ENCODE measurements at regions not wholly inside any gene's neighbourhood (a gene's known extent, or its start where the extent isn't known, plus 50 kb on each side); places are given as distances from the start of the nearest gene placed in this dataset.

GRCh38 chr3:5035113-5035512, 55.9 kb downstream of the BHLHE40 start:
- Histone ChIP-seq H3K27me3 (ENCODE audit: control insufficient read depth, insufficient read depth, low read length) (no peaks in the 10 kb centered on the region), H3K4me1 (ENCODE audit: control insufficient read depth, insufficient read depth, low read length) (no peaks in the 10 kb centered on the region), H3K4me2 (ENCODE audit: low read length) (no peak overlapping the region), H3K9me3 (replicated peaks; ENCODE audit: low read length) (no peaks in the 10 kb centered on the region), H3K36me3 (ENCODE audit: insufficient read depth, low read length) (no peaks in the 10 kb centered on the region), H3K9ac (ENCODE audit: low read depth, low read length) (no peak overlapping the region), H3K4me3 (ENCODE audit: low read length) (no peak overlapping the region)

- no peak overlapping the region for H3K4me2 ChIP-seq (ENCODE audit: low read length)
- H3K36me3 ChIP-seq (ENCODE audit: insufficient read depth, low read length), result no peaks in the 10 kb centered on the region
- H3K4me1 ChIP-seq (ENCODE audit: control insufficient read depth, insufficient read depth, low read length), result no peaks in the 10 kb centered on the region
- H3K4me3 ChIP-seq (ENCODE audit: low read length), result no peak overlapping the region
- no peaks in the 10 kb centered on the region for H3K27me3 ChIP-seq (ENCODE audit: control insufficient read depth, insufficient read depth, low read length)
- H3K9ac ChIP-seq (ENCODE audit: low read depth, low read length), result no peak overlapping the region
- H3K9me3 ChIP-seq (replicated peaks; ENCODE audit: low read length), result no peaks in the 10 kb centered on the region
Measured at GRCh38 chr3:5035692-5036391, 56.6 kb downstream of the BHLHE40 start.

GRCh38 chr3:5036392-5036766, 57.1 kb downstream of the BHLHE40 start:
- no peaks in the 10 kb centered on the region for H3K9me3 ChIP-seq (replicated peaks; ENCODE audit: low read length)

GRCh38 chr3:5036858-5037257, 57.6 kb downstream of the BHLHE40 start:
- Histone ChIP-seq H3K9me3 (replicated peaks; ENCODE audit: low read length) (no peaks in the 10 kb centered on the region), H3K9ac (ENCODE audit: low read depth, low read length) (no peak overlapping the region), H3K27me3 (ENCODE audit: control insufficient read depth, insufficient read depth, low read length) (no peaks in the 10 kb centered on the region), H3K36me3 (ENCODE audit: insufficient read depth, low read length) (no peaks in the 10 kb centered on the region), H3K4me3 (ENCODE audit: low read length) (no peak overlapping the region), H3K4me2 (ENCODE audit: low read length) (no peak overlapping the region), H3K4me1 (ENCODE audit: control insufficient read depth, insufficient read depth, low read length) (no peaks in the 10 kb centered on the region)

More at GRCh38 chr3:5036392-5036766, 57.1 kb downstream of the BHLHE40 start:
- no peaks in the 10 kb centered on the region for H3K4me1 ChIP-seq (ENCODE audit: control insufficient read depth, insufficient read depth, low read length)
- H3K4me3 ChIP-seq (ENCODE audit: low read length), result no peak overlapping the region
- no peak overlapping the region for H3K4me2 ChIP-seq (ENCODE audit: low read length)
- H3K27me3 ChIP-seq (ENCODE audit: control insufficient read depth, insufficient read depth, low read length), result no peaks in the 10 kb centered on the region
- H3K9ac ChIP-seq (ENCODE audit: low read depth, low read length), result no peak overlapping the region
- no peaks in the 10 kb centered on the region for H3K36me3 ChIP-seq (ENCODE audit: insufficient read depth, low read length)

GRCh38 chr3:5039585-5039984, 60.3 kb downstream of the BHLHE40 start:
- no peaks in the 10 kb centered on the region for H3K27me3 ChIP-seq (ENCODE audit: control insufficient read depth, insufficient read depth, low read length)
- H3K36me3 ChIP-seq (ENCODE audit: insufficient read depth, low read length), result no peaks in the 10 kb centered on the region
- no peak overlapping the region for H3K4me3 ChIP-seq (ENCODE audit: low read length)
- no peaks in the 10 kb centered on the region for H3K4me1 ChIP-seq (ENCODE audit: control insufficient read depth, insufficient read depth, low read length)
- H3K9me3 ChIP-seq (replicated peaks; ENCODE audit: low read length), result no peaks in the 10 kb centered on the region
- no peak overlapping the region for H3K9ac ChIP-seq (ENCODE audit: low read depth, low read length)
- H3K4me2 ChIP-seq (ENCODE audit: low read length), result no peak overlapping the region

- H3K36me3 ChIP-seq (ENCODE audit: insufficient read depth, low read length), result no peaks in the 10 kb centered on the region
- no peaks in the 10 kb centered on the region for H3K27me3 ChIP-seq (ENCODE audit: control insufficient read depth, insufficient read depth, low read length)
- H3K4me1 ChIP-seq (ENCODE audit: control insufficient read depth, insufficient read depth, low read length), result no peaks in the 10 kb centered on the region
- H3K9ac ChIP-seq (ENCODE audit: low read depth, low read length), result no peak overlapping the region
- H3K4me2 ChIP-seq (ENCODE audit: low read length), result no peak overlapping the region
- H3K4me3 ChIP-seq (ENCODE audit: low read length), result no peak overlapping the region
- no peaks in the 10 kb centered on the region for H3K9me3 ChIP-seq (replicated peaks; ENCODE audit: low read length)
Measured at GRCh38 chr3:5041315-5041714, 62.1 kb downstream of the BHLHE40 start.

- Histone ChIP-seq H3K9ac (ENCODE audit: low read depth, low read length) (no peak overlapping the region), H3K4me2 (ENCODE audit: low read length) (no peak overlapping the region), H3K4me3 (ENCODE audit: low read length) (no peak overlapping the region)
Measured at GRCh38 chr3:5045961-5046360, 66.7 kb downstream of the BHLHE40 start.

GRCh38 chr3:5047764-5048419, 68.7 kb downstream of the BHLHE40 start:
- H3K4me2 ChIP-seq (ENCODE audit: low read length), result no peak overlapping the region
- H3K4me3 ChIP-seq (ENCODE audit: low read length), result no peak overlapping the region
- H3K4me1 ChIP-seq (ENCODE audit: control insufficient read depth, insufficient read depth, low read length), result peaks cover 5% of the 10 kb centered on the region
- H3K36me3 ChIP-seq (ENCODE audit: insufficient read depth, low read length), result no peaks in the 10 kb centered on the region
- H3K27me3 ChIP-seq (ENCODE audit: control insufficient read depth, insufficient read depth, low read length), result peaks cover 6% of the 10 kb centered on the region
- H3K9ac ChIP-seq (ENCODE audit: low read depth, low read length), result no peak overlapping the region
- no peaks in the 10 kb centered on the region for H3K9me3 ChIP-seq (replicated peaks; ENCODE audit: low read length)

More at GRCh38 chr3:5045961-5046360, 66.7 kb downstream of the BHLHE40 start:
- Histone ChIP-seq H3K36me3 (ENCODE audit: insufficient read depth, low read length) (no peaks in the 10 kb centered on the region), H3K4me1 (ENCODE audit: control insufficient read depth, insufficient read depth, low read length) (no peaks in the 10 kb centered on the region), H3K9me3 (replicated peaks; ENCODE audit: low read length) (no peaks in the 10 kb centered on the region), H3K27me3 (ENCODE audit: control insufficient read depth, insufficient read depth, low read length) (peaks cover 6% of the 10 kb centered on the region)

- no peaks in the 10 kb centered on the region for H3K36me3 ChIP-seq (ENCODE audit: insufficient read depth, low read length)
- H3K9me3 ChIP-seq (replicated peaks; ENCODE audit: low read length), result no peaks in the 10 kb centered on the region
- H3K4me1 ChIP-seq (ENCODE audit: control insufficient read depth, insufficient read depth, low read length), result peaks cover 13% of the 10 kb centered on the region
- H3K9ac ChIP-seq (ENCODE audit: low read depth, low read length), result no peak overlapping the region
- peaks cover 6% of the 10 kb centered on the region for H3K27me3 ChIP-seq (ENCODE audit: control insufficient read depth, insufficient read depth, low read length)
- no peak overlapping the region for H3K4me3 ChIP-seq (ENCODE audit: low read length)
- H3K4me2 ChIP-seq (ENCODE audit: low read length), result no peak overlapping the region
Measured at GRCh38 chr3:5051772-5052171, 70.3 kb upstream of the ARL8B start.

- H3K9me3 ChIP-seq (replicated peaks; ENCODE audit: low read length), result no peaks in the 10 kb centered on the region
- H3K27me3 ChIP-seq (ENCODE audit: control insufficient read depth, insufficient read depth, low read length), result peaks cover 6% of the 10 kb centered on the region
- no peak overlapping the region for H3K4me3 ChIP-seq (ENCODE audit: low read length)
- no peak overlapping the region for H3K4me2 ChIP-seq (ENCODE audit: low read length)
- peaks cover 13% of the 10 kb centered on the region for H3K4me1 ChIP-seq (ENCODE audit: control insufficient read depth, insufficient read depth, low read length)
- H3K36me3 ChIP-seq (ENCODE audit: insufficient read depth, low read length), result no peaks in the 10 kb centered on the region
- H3K9ac ChIP-seq (ENCODE audit: low read depth, low read length), result no peak overlapping the region
Measured at GRCh38 chr3:5052247-5052646, 69.8 kb upstream of the ARL8B start.

- H3K9ac ChIP-seq (ENCODE audit: low read depth, low read length), result peak overlapping the region; percentile 69
- peaks cover 4% of the 10 kb centered on the region for H3K27me3 ChIP-seq (ENCODE audit: control insufficient read depth, insufficient read depth, low read length)
Measured at GRCh38 chr3:5053021-5053831, 68.9 kb upstream of the ARL8B start.

More at GRCh38 chr3:5053021-5053831, 68.9 kb upstream of the ARL8B start:
- no peak overlapping the region for H3K4me3 ChIP-seq (ENCODE audit: low read length)
- H3K36me3 ChIP-seq (ENCODE audit: insufficient read depth, low read length), result no peaks in the 10 kb centered on the region
- peak overlapping the region; percentile 34 for H3K4me2 ChIP-seq (ENCODE audit: low read length)
- H3K9me3 ChIP-seq (replicated peaks; ENCODE audit: low read length), result no peaks in the 10 kb centered on the region
- peaks cover 17% of the 10 kb centered on the region for H3K4me1 ChIP-seq (ENCODE audit: control insufficient read depth, insufficient read depth, low read length)
